Fibroblast of lung (primary cell): ENCODE measurements at regions not wholly inside any gene's neighbourhood (a gene's known extent, or its start where the extent isn't known, plus 50 kb on each side); places are given as distances from the start of the nearest gene placed in this dataset.

ENCODE experiments used
- DNase-seq, 2 donors: peaks; one replicate each; pipeline versions ENCODE4 v3.0.0 to v3.0.0-alpha.2; 2010; ENCODE audit warnings: low read depth in 2 of 2
- H2AFZ ChIP-seq: 2 replicates; pipeline ENCODE4 v1.5.1; 2012; ENCODE audit warnings: low read length, control low read depth, inconsistent platforms
- H3K27ac ChIP-seq: 2 replicates; pipeline ENCODE4 v1.5.1; 2011; ENCODE audit warnings: low read length, control low read depth; ENCODE audit not compliant: insufficient read depth
- H3K27me3 ChIP-seq: 2 replicates; pipeline ENCODE4 v1.5.1; 2011; ENCODE audit warnings: mild to moderate bottlenecking, low read length; ENCODE audit not compliant: control insufficient read depth, insufficient read depth
- H3K36me3 ChIP-seq: 2 replicates; pipeline ENCODE4 v1.5.1; 2011; ENCODE audit warnings: low read length; ENCODE audit not compliant: control insufficient read depth, insufficient read depth
- H3K4me1 ChIP-seq: 2 replicates; pipeline ENCODE4 v1.5.1; 2011; ENCODE audit warnings: low read length; ENCODE audit not compliant: control insufficient read depth, insufficient read depth; ENCODE audit errors: extremely low read depth
- H3K4me2 ChIP-seq: 2 replicates; pipeline ENCODE4 v1.5.1; 2011; ENCODE audit warnings: low read length, control low read depth; ENCODE audit not compliant: insufficient read depth; ENCODE audit errors: extremely low read depth
- H3K4me3 ChIP-seq, 4 experiments: fragments of 200-600 bp in 1 of 4; sonication (generic) in 1 of 4; replicated peaks in 1 of 4; 2 replicates each; pipeline ENCODE4 v1.5.1; 2011 to 2016; ENCODE audit warnings: low read length in 4 of 4, low read depth in 3 of 4, mild to moderate bottlenecking in 3 of 4, control low read depth in 2 of 4, inconsistent platforms in 1 of 4, mixed read lengths in 1 of 4; ENCODE audit not compliant: insufficient read depth in 1 of 4; ENCODE audit errors: control extremely low read depth in 1 of 4
- H3K79me2 ChIP-seq: 2 replicates; pipeline ENCODE4 v1.5.1; 2012; ENCODE audit warnings: mild to moderate bottlenecking, low read length, inconsistent platforms; ENCODE audit not compliant: control insufficient read depth, insufficient read depth
- H3K9ac ChIP-seq: 2 replicates; pipeline ENCODE4 v1.5.1; 2011; ENCODE audit warnings: mild to moderate bottlenecking, low read length, control low read depth; ENCODE audit not compliant: insufficient read depth
- H3K9me3 ChIP-seq: 2 replicates; pipeline ENCODE4 v1.5.1; 2012; ENCODE audit warnings: low read depth, low read length; ENCODE audit not compliant: control insufficient read depth, insufficient read depth
- H4K20me1 ChIP-seq: 2 replicates; pipeline ENCODE4 v1.5.1; 2011; ENCODE audit warnings: low read length; ENCODE audit not compliant: control insufficient read depth, insufficient read depth; ENCODE audit errors: extremely low read depth
- CTCF ChIP-seq, 2 donors: IDR thresholded peaks in 1 of 2; conservative IDR thresholded peaks in 1 of 2; 1 replicate in 1 of 2; 2 replicates in 1 of 2; pipeline ENCODE4 v1.5.1; 2011 to 2012; ENCODE audit warnings: low read length in 2 of 2, control low read depth in 1 of 2, inconsistent platforms in 1 of 2, low read depth in 1 of 2, mild to moderate bottlenecking in 1 of 2
- EZH2 ChIP-seq: IDR thresholded peaks from 2 replicates; pipeline ENCODE4 v1.5.1; 2012; ENCODE audit warnings: low read length, control low read depth, mild to moderate bottlenecking; ENCODE audit errors: missing control alignments

GRCh38 chr4:96094183-96094582, 254.3 kb downstream of the PDHA2 start:
- no peak for TF ChIP-seq EZH2
- TF ChIP-seq CTCF (conservative IDR thresholded peaks at IDR 0.05 in 1 of 2, IDR thresholded peaks at IDR 0.05 in 1 of 2; ENCODE audit: low read depth in 1 of 2, low read length in 2 of 2): no peak
- H3K79me2 ChIP-seq: no peaks in the 10 kb centered on the region
- H3K27ac ChIP-seq: no peak overlapping the region
- H3K9me3 ChIP-seq: no peaks in the 10 kb centered on the region
- no peak overlapping the region for H2AFZ ChIP-seq
- H3K4me3 ChIP-seq: no peak overlapping the region
- H3K4me2 ChIP-seq: no peak overlapping the region
- H3K36me3 ChIP-seq: no peaks in the 10 kb centered on the region
- H3K27me3 ChIP-seq: no peaks in the 10 kb centered on the region
- H3K9ac ChIP-seq: no peak overlapping the region
- H3K4me1 ChIP-seq: no peaks in the 10 kb centered on the region
- no peaks in the 10 kb centered on the region for H4K20me1 ChIP-seq
- DNase-seq: no peak

GRCh38 chr4:96097040-96097607, 257.2 kb downstream of the PDHA2 start:
- H3K9ac ChIP-seq: no peak overlapping the region
- no peaks in the 10 kb centered on the region for H3K36me3 ChIP-seq
- no peaks in the 10 kb centered on the region for H4K20me1 ChIP-seq
- H3K4me1 ChIP-seq: no peaks in the 10 kb centered on the region
- TF ChIP-seq CTCF (conservative IDR thresholded peaks at IDR 0.05 in 1 of 2, IDR thresholded peaks at IDR 0.05 in 1 of 2; ENCODE audit: low read depth in 1 of 2, low read length in 2 of 2): no peak
- no peak for TF ChIP-seq EZH2
- peak in 1 of 2 donors; percentile 86 for DNase-seq
- H3K27me3 ChIP-seq: no peaks in the 10 kb centered on the region
- H3K79me2 ChIP-seq: no peaks in the 10 kb centered on the region
- no peak overlapping the region for H3K4me2 ChIP-seq
- H3K9me3 ChIP-seq: no peaks in the 10 kb centered on the region
- H2AFZ ChIP-seq: no peak overlapping the region
- H3K27ac ChIP-seq: no peak overlapping the region
- H3K4me3 ChIP-seq: no peak overlapping the region

GRCh38 chr4:96097693-96098092, 257.8 kb downstream of the PDHA2 start:
- no peak for DNase-seq
- H3K79me2 ChIP-seq: no peaks in the 10 kb centered on the region
- no peak overlapping the region for H3K4me3 ChIP-seq
- H3K36me3 ChIP-seq: no peaks in the 10 kb centered on the region
- no peak for TF ChIP-seq CTCF (conservative IDR thresholded peaks at IDR 0.05 in 1 of 2, IDR thresholded peaks at IDR 0.05 in 1 of 2; ENCODE audit: low read depth in 1 of 2, low read length in 2 of 2)
- no peak for TF ChIP-seq EZH2
- H3K9ac ChIP-seq: no peak overlapping the region
- H3K4me2 ChIP-seq: no peak overlapping the region
- no peak overlapping the region for H2AFZ ChIP-seq
- no peak overlapping the region for H3K27ac ChIP-seq
- no peaks in the 10 kb centered on the region for H3K27me3 ChIP-seq
- no peaks in the 10 kb centered on the region for H3K9me3 ChIP-seq
- H4K20me1 ChIP-seq: no peaks in the 10 kb centered on the region
- no peaks in the 10 kb centered on the region for H3K4me1 ChIP-seq
